ENCODE measurements at regions not wholly inside any gene's neighbourhood (a gene's known extent, or its start where the extent isn't known, plus 50 kb on each side); places are given as distances from the start of the nearest gene placed in this dataset.

GRCh38 chr22:27438271-27438980 is 363.1 kb downstream of the MN1 start:
- TF ChIP-seq, protein P1, sequence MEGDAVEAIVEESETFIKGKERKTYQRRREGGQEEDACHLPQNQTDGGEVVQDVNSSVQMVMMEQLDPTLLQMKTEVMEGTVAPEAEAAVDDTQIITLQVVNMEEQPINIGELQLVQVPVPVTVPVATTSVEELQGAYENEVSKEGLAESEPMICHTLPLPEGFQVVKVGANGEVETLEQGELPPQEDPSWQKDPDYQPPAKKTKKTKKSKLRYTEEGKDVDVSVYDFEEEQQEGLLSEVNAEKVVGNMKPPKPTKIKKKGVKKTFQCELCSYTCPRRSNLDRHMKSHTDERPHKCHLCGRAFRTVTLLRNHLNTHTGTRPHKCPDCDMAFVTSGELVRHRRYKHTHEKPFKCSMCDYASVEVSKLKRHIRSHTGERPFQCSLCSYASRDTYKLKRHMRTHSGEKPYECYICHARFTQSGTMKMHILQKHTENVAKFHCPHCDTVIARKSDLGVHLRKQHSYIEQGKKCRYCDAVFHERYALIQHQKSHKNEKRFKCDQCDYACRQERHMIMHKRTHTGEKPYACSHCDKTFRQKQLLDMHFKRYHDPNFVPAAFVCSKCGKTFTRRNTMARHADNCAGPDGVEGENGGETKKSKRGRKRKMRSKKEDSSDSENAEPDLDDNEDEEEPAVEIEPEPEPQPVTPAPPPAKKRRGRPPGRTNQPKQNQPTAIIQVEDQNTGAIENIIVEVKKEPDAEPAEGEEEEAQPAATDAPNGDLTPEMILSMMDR (IDR thresholded peaks at IDR 0.05; ENCODE audit: low read depth, low read length, missing control alignments), result no peak

DNA sequence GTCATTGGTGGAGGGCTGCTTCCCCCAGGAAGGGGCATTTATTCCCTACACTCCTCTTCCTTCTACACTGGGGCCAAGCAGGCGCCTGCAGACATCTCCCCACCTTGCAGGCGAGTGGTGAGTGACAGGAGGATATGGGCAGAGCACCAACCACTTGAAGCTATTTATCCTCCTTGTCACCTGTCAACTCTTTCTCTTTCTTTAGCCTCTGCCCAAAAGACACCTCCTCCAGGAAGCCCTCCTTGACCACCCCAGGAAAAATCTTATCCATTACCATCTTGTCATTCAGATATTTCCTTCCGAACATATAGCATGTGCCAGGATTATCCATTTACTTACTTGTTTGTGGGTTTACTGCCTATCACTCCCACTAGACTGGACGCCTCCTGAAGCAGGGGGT is 362.4 kb downstream of the MN1 start:
- no peak for DNase-seq (ENCODE audit: low read depth)
- no peak overlapping the region for H3K4me3 ChIP-seq (ENCODE audit: low read depth, low read length)
- TF ChIP-seq, protein P1 (IDR thresholded peaks at IDR 0.05; ENCODE audit: low read depth, low read length, missing control alignments), result no peak

More at GRCh38 chr22:27438271-27438980, 363.1 kb downstream of the MN1 start:
- H3K4me3 ChIP-seq (ENCODE audit: low read depth, low read length), result no peak overlapping the region
- DNase-seq (ENCODE audit: low read depth), result no peak

GRCh38 chr22:27440304-27440865 is 361.2 kb downstream of the MN1 start:
- DNase-seq (ENCODE audit: low read depth), result no peak

DNA sequence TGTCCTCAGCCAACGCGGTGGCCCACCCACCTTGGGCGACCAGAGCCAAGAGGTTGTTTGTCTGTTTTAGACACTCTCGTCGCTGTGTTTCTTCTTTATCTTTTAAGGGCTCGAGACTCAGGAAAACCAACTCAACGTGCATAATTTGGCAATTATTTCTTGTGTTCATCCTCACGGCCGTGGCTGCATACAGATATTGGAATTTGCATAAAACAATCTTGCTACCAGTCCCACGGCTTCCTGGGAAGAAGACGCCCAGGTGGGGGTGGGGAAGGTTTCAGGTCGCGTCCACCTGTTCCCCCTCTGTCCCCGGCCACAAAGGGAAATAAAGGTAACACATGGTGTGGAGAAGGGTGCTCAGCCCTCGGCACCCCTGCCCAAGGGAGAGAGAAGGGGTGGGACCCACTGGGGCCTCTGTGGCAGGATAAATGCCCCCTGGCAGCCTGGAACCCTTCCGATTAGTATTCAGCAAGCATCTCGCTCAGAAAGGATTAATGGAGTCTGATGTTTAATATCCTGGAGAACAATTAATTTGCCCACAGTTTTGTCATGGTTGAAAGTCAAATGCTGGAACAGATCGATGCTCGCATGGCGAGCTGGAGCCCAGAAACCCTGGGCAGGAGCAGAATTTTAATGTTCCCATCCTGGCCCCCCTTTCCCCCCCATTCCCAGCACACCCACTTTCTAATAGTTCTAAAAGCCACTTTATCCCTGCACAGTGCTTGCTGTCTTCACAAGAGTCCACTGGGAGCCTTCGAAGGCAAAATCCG is 359.7 kb downstream of the MN1 start:
- no peak overlapping the region for H3K4me3 ChIP-seq (ENCODE audit: low read depth, low read length)
- TF ChIP-seq, protein P1 (IDR thresholded peaks at IDR 0.05; ENCODE audit: low read depth, low read length, missing control alignments), result no peak
- DNase-seq (ENCODE audit: low read depth), result no peak

More at GRCh38 chr22:27440304-27440865, 361.2 kb downstream of the MN1 start:
- TF ChIP-seq, protein P1 (IDR thresholded peaks at IDR 0.05; ENCODE audit: low read depth, low read length, missing control alignments), result no peak
- no peak overlapping the region for H3K4me3 ChIP-seq (ENCODE audit: low read depth, low read length)

DNA sequence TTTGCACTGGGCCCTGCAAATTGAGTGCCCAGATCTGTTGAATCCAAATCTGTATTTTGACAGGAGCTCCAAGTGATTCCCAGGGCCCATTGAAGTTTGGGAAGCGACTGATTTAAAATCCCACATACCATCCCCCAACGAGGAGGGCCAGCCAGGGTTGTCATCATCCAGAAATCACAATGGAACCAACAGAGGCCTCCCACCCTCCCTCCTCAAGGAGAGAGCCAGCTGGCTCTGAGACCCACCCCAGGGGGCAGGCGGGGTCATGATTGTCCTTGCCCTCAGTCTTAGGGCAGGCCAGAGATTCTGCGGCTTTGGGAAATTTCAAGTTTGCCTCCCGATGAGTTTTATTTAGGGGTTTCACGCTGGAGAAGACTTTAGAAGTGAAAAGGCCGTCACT is 358.2 kb downstream of the MN1 start:
- no peak overlapping the region for H3K4me3 ChIP-seq (ENCODE audit: low read depth, low read length)
- no peak for DNase-seq (ENCODE audit: low read depth)
- TF ChIP-seq, protein P1 (IDR thresholded peaks at IDR 0.05; ENCODE audit: low read depth, low read length, missing control alignments), result no peak

GRCh38 chr22:27445881-27446280 is 355.7 kb downstream of the MN1 start:
- TF ChIP-seq, protein P1 (IDR thresholded peaks at IDR 0.05; ENCODE audit: low read depth, low read length, missing control alignments), result no peak
- no peak overlapping the region for H3K4me3 ChIP-seq (ENCODE audit: low read depth, low read length)

More at GRCh38 chr22:27445881-27446280, 355.7 kb downstream of the MN1 start:
- DNase-seq (ENCODE audit: low read depth), result no peak
